HG03442 (cell line): ENCODE measurements at regions not wholly inside any gene's neighbourhood (a gene's known extent, or its start where the extent isn't known, plus 50 kb on each side); places are given as distances from the start of the nearest gene placed in this dataset.

Source experiments
- ATAC-seq: cut with Tn5 transposase; IDR thresholded peaks from one replicate; pipeline ENCODE4 v1.9.1; 2021; ENCODE audit warnings: mild to moderate bottlenecking, moderate library complexity; ENCODE audit not compliant: unreplicated experiment

DNA sequence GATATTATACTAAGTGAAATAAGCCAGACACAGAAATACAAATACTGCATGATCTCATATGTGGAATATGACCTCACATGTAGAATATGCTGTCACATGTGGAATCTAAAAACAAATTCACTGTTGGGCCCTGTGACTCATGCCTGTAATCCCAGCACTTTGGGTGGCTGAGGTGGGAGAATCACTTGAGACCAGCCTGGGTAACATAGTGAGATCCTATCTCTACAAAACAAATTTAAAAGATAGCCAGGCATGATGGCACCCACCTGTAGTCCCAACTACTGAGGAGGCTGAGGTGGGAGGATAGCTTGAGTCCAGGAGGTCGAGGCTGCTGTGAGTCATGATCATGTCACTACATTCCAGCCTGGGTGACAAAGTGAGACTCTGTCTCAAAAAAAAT is 160.3 kb downstream of the PTEN start:
- ATAC-seq: no peak

DNA sequence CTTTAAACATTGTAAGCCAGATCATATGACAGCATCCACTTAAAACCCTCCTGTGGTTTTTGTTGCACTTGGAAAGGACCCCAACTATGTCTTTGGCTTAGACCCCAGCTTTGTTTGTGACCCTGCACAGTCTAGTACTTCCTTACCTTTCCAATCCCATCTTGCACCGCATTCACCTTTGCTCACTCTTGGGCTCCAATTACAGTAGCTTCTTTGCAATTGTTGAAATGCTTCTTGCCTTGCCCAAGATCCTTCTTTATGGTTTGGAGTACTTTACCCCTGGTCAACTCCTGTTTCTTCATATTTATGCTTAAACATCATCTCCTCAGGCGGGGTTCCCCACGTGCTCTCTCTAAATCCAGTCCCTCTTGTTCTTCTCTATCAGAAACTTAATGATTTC is 162.6 kb downstream of the PTEN start:
- no peak for ATAC-seq

DNA sequence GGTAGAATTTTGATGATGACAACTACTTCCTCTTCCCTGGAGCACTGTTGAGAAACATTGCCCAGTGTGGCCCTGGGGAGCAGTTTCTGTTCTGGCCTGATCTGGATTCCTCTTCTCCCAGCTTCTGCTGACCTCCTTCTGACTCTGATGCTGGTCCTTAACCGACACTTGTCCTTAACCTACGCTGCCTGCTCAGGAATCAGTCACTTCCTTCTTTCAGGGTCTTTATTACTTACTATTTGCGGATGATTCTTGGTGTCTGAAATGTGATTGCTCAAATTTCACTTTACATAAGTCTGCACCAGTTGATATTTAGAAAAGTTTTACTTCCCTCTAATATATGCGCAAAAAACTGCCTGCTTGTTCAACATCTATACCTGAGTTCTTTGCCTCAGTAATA is 164.1 kb downstream of the PTEN start:
- peak; percentile 38 for ATAC-seq

DNA sequence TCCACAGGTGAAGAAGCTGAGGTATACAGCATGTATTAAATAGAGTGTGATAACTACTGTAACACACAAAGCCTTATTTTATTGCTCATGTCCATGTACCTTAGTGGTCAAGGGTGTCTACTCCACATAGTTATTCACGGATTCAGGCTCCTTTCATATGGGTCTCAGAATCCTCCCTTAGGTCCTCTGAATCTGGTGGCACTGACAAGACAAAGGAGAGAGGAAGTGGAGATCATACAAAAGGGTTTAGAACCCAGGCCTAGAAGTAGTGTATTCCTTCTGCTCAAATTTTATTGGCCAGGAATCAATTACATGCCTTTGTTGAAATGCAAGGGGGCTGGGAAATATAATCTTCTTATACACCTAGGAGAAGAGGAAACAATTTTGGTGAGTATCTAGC is 164.6 kb downstream of the PTEN start:
- peak; percentile 10 for ATAC-seq

DNA sequence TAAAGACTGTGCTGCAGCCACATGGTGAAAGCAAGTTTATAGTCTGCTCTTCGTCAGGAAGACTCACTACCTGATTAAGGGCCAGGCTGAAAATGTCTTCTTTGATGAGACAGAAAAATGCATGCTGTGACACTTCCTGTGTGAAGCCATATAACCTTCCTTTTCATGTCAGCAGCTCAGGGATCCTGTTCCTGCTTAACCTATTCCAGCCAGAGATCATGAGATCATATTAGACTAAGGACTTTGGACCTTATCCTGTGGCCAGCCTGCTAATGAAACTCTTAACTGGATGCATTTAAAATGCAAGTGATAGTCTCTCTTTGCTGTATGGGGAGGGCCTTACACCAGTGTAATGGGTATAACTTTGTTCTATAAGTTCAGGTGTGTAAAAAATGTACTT is 165.2 kb downstream of the PTEN start:
- no peak for ATAC-seq

DNA sequence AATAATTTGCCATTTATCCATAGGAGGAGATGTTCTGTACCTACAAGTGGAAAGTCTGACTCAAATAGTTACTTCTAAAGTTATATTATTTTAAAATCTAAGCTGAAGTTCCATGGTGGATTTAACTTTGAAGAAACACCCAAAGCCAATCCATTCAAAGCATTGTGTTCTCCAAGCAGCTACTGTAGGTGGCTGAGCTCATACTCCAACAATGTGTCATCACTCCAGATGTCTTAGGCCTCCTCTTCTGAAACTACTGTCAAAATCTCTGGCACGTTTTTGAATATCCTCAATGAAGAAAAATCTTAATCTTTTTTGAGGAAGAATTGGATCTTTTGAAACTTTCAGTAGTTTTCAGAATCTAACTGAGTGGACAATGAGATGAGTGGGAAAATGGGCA is 169.1 kb downstream of the PTEN start:
- no peak for ATAC-seq

DNA sequence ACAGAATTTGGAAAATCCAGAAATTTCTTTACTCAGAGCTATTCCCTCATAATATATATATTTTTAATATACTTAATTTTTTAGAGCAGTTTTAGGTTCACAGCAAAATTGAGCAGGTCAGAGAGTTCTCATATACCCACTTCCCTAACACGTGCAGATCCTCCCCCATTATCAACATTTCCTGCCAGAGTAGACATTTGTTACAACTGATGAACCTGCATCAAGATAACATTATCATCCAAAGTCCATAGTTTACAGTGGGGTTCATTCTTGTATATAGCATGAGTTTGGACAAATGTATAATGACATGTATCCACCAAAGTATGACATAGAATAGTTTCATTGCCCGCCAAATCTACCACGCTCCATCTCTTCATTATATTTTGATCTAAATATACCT is 170.0 kb downstream of the PTEN start:
- no peak for ATAC-seq

DNA sequence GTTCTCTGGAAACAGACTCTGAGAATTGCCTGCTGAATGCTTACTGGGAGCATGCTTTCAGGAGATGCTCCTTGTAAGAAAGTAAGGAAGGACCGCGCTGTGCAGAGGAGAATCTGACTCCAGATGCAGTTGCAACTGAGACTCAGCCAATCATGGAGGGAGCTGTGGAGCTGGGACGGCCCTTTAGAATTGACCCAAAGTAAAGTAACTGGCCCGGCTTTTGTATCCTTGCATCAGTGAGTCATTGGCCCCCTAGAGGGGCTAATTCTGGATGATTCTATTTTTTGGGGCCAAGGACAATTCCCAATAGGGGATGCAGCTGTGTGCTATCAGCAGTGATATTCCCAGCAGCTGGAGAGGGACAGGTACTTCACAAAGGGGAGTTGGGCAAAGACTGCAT is 170.4 kb downstream of the PTEN start:
- ATAC-seq: no peak

DNA sequence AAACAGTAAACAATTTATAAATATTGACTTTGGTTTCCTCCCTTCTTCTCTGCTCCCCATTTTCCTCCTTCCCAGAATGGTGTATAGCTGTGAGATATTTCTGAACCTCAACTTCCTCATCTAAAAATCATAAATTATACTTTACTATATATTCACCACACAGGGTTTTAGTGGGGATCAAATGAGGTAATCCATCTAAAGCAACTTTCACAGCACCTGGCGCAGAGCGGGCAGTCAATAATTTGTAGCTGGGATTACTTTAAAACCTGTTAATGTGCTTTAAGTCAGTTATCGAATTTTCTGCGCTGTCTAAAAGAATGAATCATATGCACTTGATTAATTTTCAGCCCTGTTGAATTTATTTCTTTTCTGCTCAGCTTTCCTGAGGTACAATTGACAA is 172.7 kb downstream of the PTEN start:
- ATAC-seq: no peak

DNA sequence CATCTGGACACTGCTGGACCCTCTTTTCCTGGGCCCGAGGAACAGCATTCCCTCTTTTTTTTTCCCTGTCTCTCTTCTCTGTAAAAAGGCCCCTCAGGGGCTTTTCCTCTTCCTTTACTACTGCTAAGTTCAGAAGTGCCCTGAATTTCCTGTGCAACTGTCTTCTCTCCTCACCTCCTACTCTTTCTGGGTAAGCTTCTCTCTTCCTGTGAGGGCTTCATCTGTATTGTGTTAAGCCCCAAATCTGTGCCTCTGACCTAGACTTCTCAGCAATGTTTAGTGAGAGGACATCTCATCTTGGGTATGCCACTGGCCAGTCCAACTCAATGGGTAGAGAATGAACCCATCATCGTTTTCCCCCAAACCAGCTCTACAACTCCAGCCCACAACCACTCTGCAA is 174.2 kb downstream of the PTEN start:
- ATAC-seq: no peak

DNA sequence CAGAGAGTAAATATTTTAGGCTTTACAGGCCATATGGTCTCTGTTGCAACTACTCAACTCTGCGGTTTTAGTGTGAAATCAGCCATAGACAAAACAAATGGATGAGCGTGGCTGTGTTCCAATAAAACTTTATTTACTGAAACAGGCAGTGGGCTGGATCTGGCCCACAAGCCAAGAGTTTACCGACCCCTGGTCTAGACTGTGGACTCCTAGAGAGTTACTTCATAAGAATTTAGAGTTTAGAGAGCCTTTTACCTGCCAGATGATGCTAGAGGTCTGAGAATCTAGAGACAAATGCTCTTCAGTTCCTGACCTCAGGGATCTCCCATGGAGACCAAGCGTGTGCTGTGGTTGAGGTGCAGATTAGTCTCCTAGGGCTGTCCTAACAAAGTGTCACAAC is 174.8 kb downstream of the PTEN start:
- no peak for ATAC-seq

DNA sequence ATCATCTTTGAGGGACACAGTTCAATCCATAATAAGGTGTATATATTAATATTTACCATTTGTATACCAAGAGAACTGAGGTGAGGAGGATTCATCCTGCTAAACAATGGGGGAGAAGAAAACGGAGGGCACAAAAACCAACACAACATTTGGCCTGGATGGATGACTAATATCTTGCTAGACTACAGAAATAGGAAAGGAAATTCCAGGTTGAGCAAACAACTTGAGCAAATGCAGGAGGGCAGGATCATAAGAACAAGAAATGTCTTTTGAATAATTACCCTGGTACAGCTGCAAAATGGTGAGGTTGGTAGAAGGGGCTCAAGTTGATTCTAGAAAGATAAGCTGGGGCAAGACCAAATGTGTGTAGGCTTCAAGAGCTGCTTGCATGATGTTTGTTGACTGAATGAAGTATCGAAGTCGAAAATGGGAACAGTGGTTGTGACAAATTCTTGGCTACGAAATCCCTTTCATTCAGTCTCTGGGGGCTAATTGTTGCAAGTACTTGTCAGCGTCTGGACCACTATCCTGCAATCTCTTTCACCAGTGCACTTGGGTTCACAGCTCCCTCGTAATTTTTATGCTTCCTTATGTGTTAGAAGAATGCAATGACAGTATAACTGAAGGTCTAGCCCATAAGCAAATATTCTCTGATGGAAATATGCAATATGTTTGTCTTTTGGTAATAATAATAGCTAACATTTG is 176.2 kb downstream of the PTEN start:
- ATAC-seq: no peak

DNA sequence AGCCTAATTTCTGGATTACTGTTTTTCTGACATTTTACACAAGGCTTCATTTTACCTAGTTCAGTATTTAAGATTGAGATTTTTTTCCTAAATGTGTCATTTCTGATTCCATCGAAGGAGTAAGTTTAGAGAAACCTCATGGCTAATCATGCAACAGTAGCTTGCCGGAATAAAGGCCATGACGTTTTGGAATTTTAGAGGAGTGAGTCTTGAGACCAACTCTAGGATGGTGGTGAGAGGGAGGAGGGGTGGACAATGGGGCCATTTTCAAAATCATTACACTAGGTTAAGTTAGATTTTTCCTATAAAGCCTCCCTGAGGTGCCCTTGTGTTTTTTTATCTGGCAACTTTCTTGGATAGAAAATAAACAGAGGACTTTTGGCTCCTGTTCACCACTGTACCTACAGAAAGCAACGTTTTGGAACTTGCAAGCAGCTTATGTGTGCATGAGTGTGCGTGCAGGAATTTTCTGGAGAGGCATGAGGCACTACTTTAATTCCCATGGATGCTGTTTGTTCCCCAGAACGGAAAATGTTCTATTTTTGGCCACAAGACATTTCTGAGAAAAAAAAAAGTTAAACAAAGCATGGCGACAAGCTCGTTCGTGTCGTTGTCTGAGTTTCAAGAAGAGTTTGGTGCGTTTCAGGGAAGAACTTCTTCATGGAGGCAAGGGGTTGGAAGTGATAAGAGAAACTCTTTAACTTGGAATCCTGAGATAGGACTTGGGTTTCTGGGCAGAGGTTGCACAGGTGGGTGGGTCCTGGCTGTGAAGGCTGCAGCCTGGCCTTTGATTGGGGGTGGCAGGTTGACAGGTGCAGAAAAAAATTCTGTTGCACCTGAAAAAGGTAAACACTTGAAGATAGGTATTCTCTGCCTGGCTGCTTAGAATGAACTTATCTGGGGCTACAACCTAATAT is 178.1 kb downstream of the PTEN start:
- no peak for ATAC-seq

DNA sequence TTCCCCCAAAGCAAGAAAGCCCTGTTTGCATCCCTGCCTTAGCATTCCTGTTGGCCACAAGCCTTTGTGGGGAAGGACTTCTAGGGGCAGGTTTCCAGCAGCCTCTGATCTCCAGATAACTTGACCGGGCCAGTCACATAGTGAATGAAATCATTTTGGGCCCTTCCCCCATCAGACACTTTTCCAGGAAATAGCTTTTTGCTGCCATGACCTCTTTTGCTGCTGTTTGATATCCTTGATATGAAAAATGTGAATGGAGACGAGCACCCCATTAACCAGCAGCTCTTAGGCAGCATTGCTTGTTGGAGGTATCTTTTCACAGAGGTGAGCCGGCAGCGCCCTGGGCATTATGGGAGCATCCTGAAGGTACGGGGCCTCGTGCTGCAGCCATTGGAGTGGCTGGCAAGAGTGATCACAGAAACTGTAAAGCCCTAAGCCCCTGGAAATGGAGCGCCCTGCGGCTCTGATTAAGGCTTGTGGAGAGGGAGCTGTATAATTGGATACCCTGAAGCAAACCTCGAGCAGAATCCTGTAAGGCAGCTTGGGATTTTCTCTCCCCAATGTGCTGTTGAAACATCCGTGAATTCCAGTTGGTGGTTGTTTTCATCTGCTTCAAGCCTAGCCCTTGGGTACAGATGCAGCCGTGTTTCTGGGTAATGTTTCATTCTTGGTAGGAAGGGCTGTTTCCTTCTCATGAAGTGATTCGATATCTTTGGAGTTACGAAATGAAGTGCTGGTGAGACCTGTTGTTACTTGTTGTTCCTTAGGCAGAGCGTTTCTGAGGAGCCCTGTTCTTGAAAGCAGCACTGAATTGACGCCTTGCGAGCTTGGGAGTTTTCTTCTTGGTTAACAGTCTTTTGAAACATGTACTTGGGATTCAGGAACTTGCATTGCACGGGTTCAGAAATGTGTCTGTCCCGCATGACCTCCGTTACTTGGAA is 179.0 kb downstream of the PTEN start:
- no peak for ATAC-seq

DNA sequence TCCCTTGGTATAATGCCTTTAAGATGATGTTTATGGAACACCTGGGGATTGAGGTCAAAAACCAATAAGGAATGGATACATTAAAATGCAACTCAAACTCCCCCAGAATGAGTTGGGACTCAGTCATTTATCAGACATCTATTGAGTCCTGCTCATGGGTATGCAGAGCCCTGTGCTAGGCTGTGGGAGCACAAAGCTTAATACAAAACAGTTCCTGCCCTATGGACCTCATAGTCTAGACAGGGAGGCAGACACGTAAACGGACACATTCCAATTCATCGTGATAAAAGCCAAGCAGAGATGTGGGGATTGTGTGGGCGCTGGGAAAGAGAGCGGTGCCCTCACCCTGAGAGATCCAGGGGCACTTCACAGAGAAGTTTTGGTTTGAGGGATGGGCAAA is 181.7 kb downstream of the PTEN start:
- ATAC-seq: no peak

DNA sequence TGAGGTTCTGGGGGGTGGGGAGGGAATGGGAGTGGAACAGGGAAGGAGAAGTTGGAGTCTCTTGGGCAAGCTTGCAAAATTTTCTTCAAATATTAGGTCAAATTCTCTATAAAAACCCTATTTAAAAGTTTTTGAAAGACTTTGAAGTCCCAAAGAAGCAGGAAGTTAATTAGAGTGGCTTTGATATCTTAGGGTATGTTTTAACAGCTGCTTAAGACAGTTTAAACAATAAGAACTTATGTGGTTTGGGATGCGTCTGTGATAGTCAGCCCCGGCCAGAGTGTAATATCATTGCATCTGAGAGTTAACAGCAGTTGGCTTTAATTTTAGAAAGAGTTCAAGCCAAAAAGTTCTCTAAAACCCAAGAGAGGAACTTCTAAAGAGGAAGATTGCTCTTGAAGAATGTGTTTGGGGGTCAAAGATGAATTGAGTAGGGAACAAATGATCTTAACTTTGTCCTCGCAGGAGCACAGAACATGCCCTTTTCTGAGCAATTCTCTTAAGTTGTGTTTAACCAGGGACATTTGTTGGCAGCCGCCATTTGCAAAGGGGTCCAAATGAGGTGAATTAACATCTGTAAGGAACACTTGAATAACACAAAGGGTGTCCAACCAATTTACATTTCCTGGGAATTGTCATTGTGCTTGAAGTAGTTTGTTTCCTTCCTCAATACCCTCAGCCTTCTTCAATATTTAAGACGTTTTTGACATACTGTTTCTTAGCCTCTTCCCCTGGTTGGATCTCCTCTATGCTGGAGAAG is 182.4 kb downstream of the PTEN start:
- ATAC-seq: no peak

DNA sequence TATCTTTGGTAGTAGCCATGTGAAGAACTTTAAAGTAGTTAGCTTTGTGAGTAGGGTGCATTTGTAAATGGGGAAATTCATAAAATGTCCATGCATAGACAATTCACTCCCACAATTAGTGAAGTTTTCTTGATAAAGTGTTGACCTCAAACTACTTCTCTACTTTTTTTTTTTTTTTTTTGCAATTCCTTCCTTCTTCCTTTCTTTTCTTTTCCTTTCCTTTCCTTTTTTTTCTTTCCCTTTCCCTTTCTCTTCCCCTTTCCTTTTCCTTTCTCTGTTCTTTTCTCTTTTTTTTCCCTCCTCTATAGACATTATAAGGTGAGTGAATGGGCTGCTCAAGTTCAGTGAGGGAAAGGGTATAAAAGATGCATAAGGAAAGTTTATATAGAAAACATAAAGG is 184.2 kb downstream of the PTEN start:
- ATAC-seq: no peak

DNA sequence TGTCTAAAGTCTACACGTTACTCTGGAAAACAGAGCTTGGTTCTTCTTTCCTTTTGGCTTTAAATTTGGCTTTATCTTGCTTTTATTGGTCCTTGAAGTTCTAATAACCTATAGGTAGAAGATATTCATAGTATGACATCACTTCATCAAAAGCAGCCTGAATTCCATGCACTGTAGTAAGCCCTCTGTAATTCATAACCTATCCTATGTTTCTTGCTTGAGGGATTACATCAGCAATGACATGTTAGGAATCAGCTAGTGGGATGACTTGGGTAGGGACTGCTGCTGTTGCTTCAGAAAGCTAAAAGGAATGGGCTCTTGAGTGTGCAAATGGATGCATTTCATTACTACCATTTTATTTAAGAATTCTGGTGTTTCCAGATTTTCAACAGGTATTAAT is 184.9 kb downstream of the PTEN start:
- ATAC-seq: no peak

DNA sequence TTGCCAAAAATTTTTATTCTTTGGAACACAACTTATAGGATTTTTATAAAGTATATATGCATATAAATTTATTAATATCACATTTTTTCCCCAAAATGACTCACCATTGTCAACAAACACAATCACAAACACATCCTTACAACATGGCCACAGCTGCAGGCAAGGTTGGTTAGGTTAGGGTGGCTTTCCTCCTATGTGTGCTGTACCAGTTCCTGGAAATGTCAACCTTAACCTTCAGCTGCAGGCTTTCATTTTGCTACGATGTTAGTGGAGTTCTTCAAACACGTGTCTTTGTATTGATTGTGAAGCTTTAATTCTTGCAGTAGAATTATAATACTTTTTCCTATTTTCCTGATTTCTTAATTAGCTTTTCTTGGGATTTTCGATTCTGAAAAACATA is 185.8 kb downstream of the PTEN start:
- ATAC-seq: no peak

DNA sequence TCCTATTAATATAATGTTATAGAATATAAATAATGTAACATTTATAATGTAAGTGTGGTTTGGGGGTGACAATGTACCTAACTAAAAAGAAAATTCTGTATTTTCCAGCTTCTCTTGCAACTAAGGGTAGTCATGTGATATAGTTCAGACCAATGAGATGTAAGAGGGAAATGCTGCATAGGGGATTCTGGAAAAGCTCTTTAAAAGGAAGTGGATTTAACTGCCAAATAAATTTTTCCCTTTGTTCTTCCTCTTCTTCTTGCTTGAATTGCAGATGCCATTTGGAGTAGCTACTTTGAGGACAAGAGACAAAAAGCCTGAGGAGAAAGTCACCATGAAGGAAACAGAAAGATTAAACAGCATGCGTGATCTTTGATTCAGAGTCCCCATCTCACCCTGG is 194.3 kb downstream of the PTEN start:
- no peak for ATAC-seq

DNA sequence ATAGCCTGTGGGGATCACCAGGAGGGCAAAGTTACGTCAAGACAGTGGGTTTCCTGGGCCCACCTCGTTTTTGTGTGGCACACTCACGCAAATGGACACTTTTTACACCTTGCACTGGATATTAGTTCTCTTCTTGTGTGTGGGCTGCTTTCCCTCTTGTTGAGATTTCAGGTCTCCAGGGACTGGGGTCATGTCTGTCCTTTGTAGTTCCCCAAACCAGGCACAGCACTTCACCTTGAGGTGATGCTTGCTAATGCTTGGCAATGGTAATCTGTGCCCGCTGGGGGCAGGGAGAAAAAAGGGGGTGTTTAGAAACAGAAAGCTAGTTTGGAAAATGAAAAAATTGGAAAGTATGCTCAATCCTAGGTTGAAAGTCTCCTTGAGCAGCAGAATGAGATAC is 195.3 kb downstream of the PTEN start:
- ATAC-seq: no peak
